ENCODE measurements at regions not wholly inside any gene's neighbourhood (a gene's known extent, or its start where the extent isn't known, plus 50 kb on each side); places are given as distances from the start of the nearest gene placed in this dataset.
"Not testable (repeated sequence)": the region's sequence is repeated elsewhere in the genome, so short reads cannot be mapped to it uniquely, and the experiment has no call there.

GRCh38 chr5:116718317-116718716 lies 143.7 kb upstream of the SEMA6A start:
- no TSS peak for BruUV-seq (replicated peaks)
- no peaks in the 10 kb centered on the region for H3K4me1 ChIP-seq (replicated peaks; ENCODE audit: insufficient read depth)
- no peaks in the 10 kb centered on the region for H4K20me1 ChIP-seq (ENCODE audit: insufficient read depth)
- no peaks in the 10 kb centered on the region for H3K36me3 ChIP-seq (ENCODE audit: low read depth)
- H3K9me3 ChIP-seq (ENCODE audit: insufficient read depth, low read depth) = no peaks in the 10 kb centered on the region
- H3K9me2 ChIP-seq (ENCODE audit: insufficient read depth) = no peaks in the 10 kb centered on the region; the same call in 1 of the 2 replicates
- H3F3A ChIP-seq (ENCODE audit: insufficient read depth, low read depth) = no peaks in the 10 kb centered on the region
- H3K4me2 ChIP-seq = no peak overlapping the region
- H3K27me3 ChIP-seq (ENCODE audit: insufficient read depth, low read depth) = peaks cover 29% of the 10 kb centered on the region
- DNase-seq = no peak
- no peak overlapping the region for H3K27ac ChIP-seq
- intact Hi-C loops (cut with micrococcal nuclease; ENCODE audit: unreplicated experiment) = no loop called here
- H2AFZ ChIP-seq = no peak overlapping the region
- H3K4me3 ChIP-seq = no peak overlapping the region
- TF ChIP-seq EZH2 (IDR thresholded peaks at IDR 0.05; ENCODE audit: low read depth) (no peak), CTCF (conservative IDR thresholded peaks at IDR 0.05) (no peak)
- no peaks in the 10 kb centered on the region for H3K79me2 ChIP-seq (ENCODE audit: low read depth)
- POLR2A ChIA-PET (ENCODE audit: unreplicated experiment) = no interaction called here
- CTCF ChIA-PET = no interaction called here

- Histone ChIP-seq H3K9me3 (ENCODE audit: insufficient read depth, low read depth) (no peaks in the 10 kb centered on the region), H3K9me2 (ENCODE audit: insufficient read depth) (no peaks in the 10 kb centered on the region; the same call in 1 of the 2 replicates), H3K4me3 (no peak overlapping the region), H3K27ac (no peak overlapping the region), H3K4me2 (no peak overlapping the region), H2AFZ (no peak overlapping the region), H3K79me2 (ENCODE audit: low read depth) (no peaks in the 10 kb centered on the region), H4K20me1 (ENCODE audit: insufficient read depth) (no peaks in the 10 kb centered on the region), H3K27me3 (ENCODE audit: insufficient read depth, low read depth) (peaks cover 11% of the 10 kb centered on the region; the same call in 1 of the 2 replicates), H3K36me3 (ENCODE audit: low read depth) (no peaks in the 10 kb centered on the region), H3K4me1 (replicated peaks; ENCODE audit: insufficient read depth) (no peaks in the 10 kb centered on the region), H3F3A (ENCODE audit: insufficient read depth, low read depth) (no peaks in the 10 kb centered on the region)
- TF ChIP-seq CTCF (conservative IDR thresholded peaks at IDR 0.05) (no peak), EZH2 (IDR thresholded peaks at IDR 0.05; ENCODE audit: low read depth) (no peak)
- intact Hi-C loops (cut with micrococcal nuclease; ENCODE audit: unreplicated experiment) = no loop called here
- POLR2A ChIA-PET (ENCODE audit: unreplicated experiment) = no interaction called here
- CTCF ChIA-PET = no interaction called here
- BruUV-seq (replicated peaks) = no TSS peak
- no peak for DNase-seq
These were observed 134.5 kb upstream of the SEMA6A start for GRCh38 chr5:116709082-116709481.

GRCh38 chr5:116705121-116705519 lies 130.5 kb upstream of the SEMA6A start:
- CTCF ChIA-PET; H2AFZ ChIP-seq; H3K4me2 ChIP-seq; H3K4me1 ChIP-seq (replicated peaks; ENCODE audit: insufficient read depth); H3K9me3 ChIP-seq (ENCODE audit: insufficient read depth, low read depth); H3K4me3 ChIP-seq; intact Hi-C loops (cut with micrococcal nuclease; ENCODE audit: unreplicated experiment); H3K9me2 ChIP-seq (ENCODE audit: insufficient read depth); H3F3A ChIP-seq (ENCODE audit: insufficient read depth, low read depth); H3K36me3 ChIP-seq (ENCODE audit: low read depth); H3K27ac ChIP-seq; DNase-seq; POLR2A ChIA-PET (ENCODE audit: unreplicated experiment); BruUV-seq (replicated peaks); H4K20me1 ChIP-seq (ENCODE audit: insufficient read depth); H3K79me2 ChIP-seq (ENCODE audit: low read depth): not testable (repeated sequence)
- peaks cover 23% of the 10 kb centered on the region; the same call in 1 of the 2 replicates for H3K27me3 ChIP-seq (ENCODE audit: insufficient read depth, low read depth)

GRCh38 chr5:116703941-116704340 lies 129.3 kb upstream of the SEMA6A start:
- no peaks in the 10 kb centered on the region for H3K9me2 ChIP-seq (ENCODE audit: insufficient read depth)
- no peaks in the 10 kb centered on the region for H3K79me2 ChIP-seq (ENCODE audit: low read depth)
- POLR2A ChIA-PET (ENCODE audit: unreplicated experiment) = no interaction called here
- H3K4me1 ChIP-seq (replicated peaks; ENCODE audit: insufficient read depth) = no peaks in the 10 kb centered on the region
- no peaks in the 10 kb centered on the region for H3K9me3 ChIP-seq (ENCODE audit: insufficient read depth, low read depth)
- no peak overlapping the region for H2AFZ ChIP-seq
- BruUV-seq (replicated peaks) = no TSS peak
- no peak overlapping the region for H3K27ac ChIP-seq
- H3K36me3 ChIP-seq (ENCODE audit: low read depth) = no peaks in the 10 kb centered on the region
- intact Hi-C loops (cut with micrococcal nuclease; ENCODE audit: unreplicated experiment) = no loop called here
- TF ChIP-seq CTCF (conservative IDR thresholded peaks at IDR 0.05) = no peak
- no peak for TF ChIP-seq EZH2 (IDR thresholded peaks at IDR 0.05; ENCODE audit: low read depth)
- H4K20me1 ChIP-seq (ENCODE audit: insufficient read depth) = no peaks in the 10 kb centered on the region
- DNase-seq = no peak
- peaks cover 19% of the 10 kb centered on the region; the same call in 1 of the 2 replicates for H3K27me3 ChIP-seq (ENCODE audit: insufficient read depth, low read depth)
- no peaks in the 10 kb centered on the region for H3F3A ChIP-seq (ENCODE audit: insufficient read depth, low read depth)
- no peak overlapping the region for H3K4me3 ChIP-seq
- CTCF ChIA-PET = no interaction called here
- H3K4me2 ChIP-seq = no peak overlapping the region
